NB4 (cell line): ENCODE measurements at regions not wholly inside any gene's neighbourhood (a gene's known extent, or its start where the extent isn't known, plus 50 kb on each side); places are given as distances from the start of the nearest gene placed in this dataset.

Source experiments
- CTCF ChIP-seq: IDR thresholded peaks from one replicate; pipeline ENCODE4 v1.5.1; 2012; ENCODE audit warnings: low read depth, low read length
- MAX ChIP-seq: IDR thresholded peaks from 2 replicates; pipeline ENCODE4 v1.6.1; 2011; ENCODE audit warnings: low read depth, low read length
- MYC ChIP-seq: IDR thresholded peaks from 2 replicates; pipeline ENCODE4 v1.6.1; 2011; ENCODE audit warnings: low read depth, low read length
- POLR2A ChIP-seq: IDR thresholded peaks from 2 replicates; pipeline ENCODE4 v1.6.1; 2011; ENCODE audit warnings: mild to moderate bottlenecking; ENCODE audit not compliant: insufficient read length; ENCODE audit errors: extremely low read depth

GRCh38 chr15:39416258-39416657, 164.6 kb upstream of the THBS1 start:
- TF ChIP-seq CTCF (no peak), POLR2A (no peak), MAX (no peak), MYC (no peak)
